Renal cortex interstitium (tissue), 11 donors: ENCODE measurements at regions not wholly inside any gene's neighbourhood (a gene's known extent, or its start where the extent isn't known, plus 50 kb on each side); places are given as distances from the start of the nearest gene placed in this dataset.

Experiments
- DNase-seq, 11 donors: peaks; one replicate each; pipeline ENCODE4 v3.0.0-alpha.2; 2013; ENCODE audit warnings: low read depth in 9 of 11, low spot score in 4 of 11; ENCODE audit errors: extremely low read depth in 1 of 11

DNA sequence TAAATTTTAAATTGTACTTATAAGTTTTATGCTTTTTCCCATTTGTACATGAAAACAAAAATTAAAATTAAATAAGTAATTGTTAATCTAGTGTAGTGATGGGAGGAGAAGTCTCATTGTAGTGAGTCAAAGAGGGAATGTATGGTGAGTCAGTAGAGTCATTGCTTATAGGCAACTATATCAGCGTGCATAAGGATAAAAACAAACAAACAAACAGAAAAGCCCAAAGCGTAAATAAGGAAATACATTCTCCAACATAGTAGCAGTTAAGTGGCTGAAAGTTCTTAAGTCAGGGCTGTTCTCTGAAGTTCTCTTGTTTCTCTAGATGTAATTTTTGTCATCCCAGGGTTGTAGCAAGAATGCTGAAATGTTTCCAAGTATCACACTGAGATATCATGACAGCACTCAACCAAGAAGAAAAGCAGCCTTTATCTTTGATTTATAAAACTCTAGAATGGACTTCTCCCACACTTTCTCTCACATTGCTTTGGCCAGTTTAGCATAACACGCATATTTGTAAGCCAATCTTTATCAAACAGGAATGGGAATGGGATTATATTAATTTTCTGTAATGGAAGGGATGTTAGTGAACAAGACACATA lies 184.1 kb upstream of the TP63 start:
- DNase-seq = no peak

GRCh38 chr3:189449084-189449483 lies 182.1 kb upstream of the TP63 start:
- no peak for DNase-seq

- DNase-seq = no peak
Observed at GRCh38 chr3:189455009-189455408, 176.2 kb upstream of the TP63 start.

GRCh38 chr3:189455641-189456417 lies 175.4 kb upstream of the TP63 start:
- no peak for DNase-seq

DNA sequence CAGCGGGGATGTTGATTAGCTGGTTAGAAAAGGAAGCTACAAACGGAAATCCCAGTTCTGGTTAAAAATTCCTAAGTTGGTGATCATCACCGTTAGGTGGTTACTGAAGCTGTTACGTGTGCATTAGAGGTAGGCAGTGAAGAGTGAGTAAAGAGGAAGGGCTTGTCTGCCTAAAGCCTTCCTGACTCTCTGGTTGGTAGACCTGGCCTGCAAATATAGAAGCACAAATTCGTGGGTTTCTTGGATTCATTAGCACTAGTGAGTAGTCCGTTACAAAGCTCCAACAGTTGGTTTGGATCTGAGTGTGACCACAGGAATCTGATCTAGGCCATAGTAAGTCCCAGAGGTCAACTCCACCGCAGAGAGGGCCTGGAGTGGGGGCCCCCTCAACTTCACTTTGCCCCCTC lies 174.0 kb upstream of the TP63 start:
- no peak for DNase-seq

DNA sequence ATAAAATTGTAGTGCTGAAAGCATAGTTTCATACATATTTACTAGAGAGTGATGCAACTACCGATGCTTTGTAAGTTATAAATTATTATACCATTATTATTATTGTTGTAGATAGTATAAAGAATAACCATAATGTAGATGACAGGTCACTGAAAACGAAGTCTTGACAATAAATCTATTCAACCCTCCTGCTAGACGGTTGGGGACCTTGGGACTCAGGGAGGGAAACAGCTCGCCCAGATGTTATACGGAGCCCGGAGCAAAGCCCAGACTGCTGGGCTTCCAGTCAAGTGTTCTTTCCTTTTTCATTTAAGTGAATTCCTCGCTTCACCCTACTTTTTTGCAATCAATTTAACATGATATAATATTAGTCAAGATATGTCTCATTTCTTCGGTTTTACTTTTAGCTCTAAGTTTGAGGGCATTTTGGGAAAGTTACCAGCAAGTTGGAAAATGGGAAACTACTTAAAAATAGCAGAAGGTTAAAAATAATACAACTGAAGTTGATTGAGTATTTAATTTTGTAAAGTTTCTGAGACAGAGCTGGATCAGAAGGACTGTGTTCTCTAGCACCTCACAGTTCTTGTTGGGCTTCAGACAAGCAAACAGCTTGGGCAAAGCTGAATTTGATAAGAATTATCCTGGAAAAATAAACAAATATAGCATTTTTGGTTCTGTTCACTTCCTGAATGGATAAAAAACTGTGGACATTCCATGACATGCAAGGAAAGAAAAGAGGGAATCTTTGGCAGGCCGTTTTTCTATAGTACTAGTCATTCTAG lies 173.4 kb upstream of the TP63 start:
- no peak for DNase-seq

GRCh38 chr3:189458528-189458927 lies 172.7 kb upstream of the TP63 start:
- peak in 8 of 11 donors; percentile 7 to 34 (median 18) for DNase-seq

DNA sequence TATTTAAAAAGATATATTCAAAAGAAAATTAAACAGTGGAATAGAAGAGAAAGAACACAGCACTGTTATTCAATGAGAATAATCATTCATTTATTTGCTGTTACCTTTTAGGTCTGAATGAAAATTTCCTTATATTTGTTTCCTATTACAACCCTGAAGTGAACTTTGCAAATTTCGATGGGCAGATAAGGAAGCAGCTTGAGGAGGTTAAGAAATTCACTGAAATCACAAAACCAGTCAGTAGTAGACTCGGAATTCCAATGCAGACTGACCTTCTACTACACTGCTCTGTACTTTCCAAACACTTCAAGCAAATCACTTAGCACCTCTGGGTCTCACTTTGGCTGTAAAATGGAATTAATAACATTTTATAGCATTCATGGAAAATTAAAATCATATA lies 172.0 kb upstream of the TP63 start:
- no peak for DNase-seq

DNA sequence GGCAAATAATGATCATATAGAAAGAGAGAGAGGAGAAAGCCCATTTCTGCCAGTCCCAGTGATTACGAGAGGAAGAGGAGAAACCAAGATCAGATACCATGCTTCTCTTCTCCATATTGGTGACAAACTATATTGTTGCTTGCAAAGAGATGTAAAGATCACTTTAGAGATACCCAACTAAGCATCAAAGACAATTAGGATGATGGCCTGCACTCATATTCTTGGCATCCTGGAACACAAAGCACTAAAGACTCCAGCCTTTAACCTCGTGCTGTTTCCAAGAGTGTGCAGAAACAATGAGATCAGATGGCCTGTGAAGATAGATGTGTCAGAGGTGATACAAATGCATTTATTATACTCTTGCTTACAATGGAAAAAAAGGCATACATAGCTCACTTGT lies 170.7 kb upstream of the TP63 start:
- no peak for DNase-seq

- no peak for DNase-seq
Observed at GRCh38 chr3:189464799-189465198, 166.4 kb upstream of the TP63 start.

GRCh38 chr3:189466004-189466403 lies 165.2 kb upstream of the TP63 start:
- no peak for DNase-seq

DNA sequence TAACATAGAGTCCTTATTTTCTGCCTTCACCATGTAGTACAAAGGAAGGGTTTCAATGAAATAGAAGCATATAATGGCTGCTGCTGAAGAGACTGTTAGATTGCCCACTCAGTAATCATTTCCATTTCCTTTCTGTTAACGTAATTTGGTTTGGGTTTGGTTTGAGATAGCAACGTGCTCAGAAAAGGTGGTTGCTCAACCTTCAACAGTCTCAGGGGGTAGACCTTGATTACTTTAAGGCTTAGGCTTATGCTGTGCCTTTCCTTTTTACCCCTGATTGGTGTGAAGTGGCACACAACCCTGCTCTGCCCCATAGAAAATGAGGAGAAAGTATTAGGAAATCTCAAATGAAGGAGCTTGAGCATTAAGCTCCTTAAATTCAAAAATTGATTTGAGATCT lies 163.7 kb upstream of the TP63 start:
- DNase-seq = no peak

DNA sequence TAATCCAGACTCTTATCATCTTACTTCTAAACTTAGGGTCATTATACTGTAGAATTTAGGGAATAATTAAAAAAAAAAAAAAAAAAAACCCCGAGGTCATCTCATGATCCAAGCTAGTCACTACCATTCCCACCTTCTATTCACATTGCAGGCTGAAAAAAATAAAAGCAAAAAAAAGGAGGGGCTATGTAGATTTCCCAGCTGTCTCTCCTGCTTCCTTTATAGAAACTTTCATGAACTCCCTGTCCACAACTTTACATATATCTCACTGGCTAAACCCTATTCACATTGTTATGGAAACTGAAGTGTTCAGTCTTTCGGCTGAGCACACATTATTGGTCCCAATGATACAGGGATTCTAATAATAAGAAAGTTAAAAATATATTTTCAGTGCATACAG lies 156.2 kb upstream of the TP63 start:
- no peak for DNase-seq

DNA sequence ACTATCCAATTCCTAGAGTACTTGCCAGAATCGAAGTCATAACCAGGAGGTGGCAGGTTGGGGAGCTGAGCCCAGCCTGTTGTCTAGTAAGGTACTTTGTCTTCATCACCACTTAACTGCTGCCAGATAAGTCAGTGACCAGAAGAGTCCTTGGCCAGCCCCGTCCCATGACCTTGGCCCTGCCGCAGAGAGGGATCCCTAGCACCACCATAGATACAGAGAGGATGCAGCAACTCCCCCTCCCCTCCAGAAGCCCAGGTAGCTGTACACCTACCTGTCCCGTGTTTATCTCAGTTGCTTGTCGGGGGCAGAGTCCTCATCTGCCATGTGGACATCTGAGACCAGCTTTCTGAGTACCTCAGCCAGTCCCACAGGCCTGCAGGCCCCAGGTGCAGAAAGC lies 153.6 kb upstream of the TP63 start:
- DNase-seq = no peak

GRCh38 chr3:189486556-189486955 lies 144.6 kb upstream of the TP63 start:
- DNase-seq = no peak

DNA sequence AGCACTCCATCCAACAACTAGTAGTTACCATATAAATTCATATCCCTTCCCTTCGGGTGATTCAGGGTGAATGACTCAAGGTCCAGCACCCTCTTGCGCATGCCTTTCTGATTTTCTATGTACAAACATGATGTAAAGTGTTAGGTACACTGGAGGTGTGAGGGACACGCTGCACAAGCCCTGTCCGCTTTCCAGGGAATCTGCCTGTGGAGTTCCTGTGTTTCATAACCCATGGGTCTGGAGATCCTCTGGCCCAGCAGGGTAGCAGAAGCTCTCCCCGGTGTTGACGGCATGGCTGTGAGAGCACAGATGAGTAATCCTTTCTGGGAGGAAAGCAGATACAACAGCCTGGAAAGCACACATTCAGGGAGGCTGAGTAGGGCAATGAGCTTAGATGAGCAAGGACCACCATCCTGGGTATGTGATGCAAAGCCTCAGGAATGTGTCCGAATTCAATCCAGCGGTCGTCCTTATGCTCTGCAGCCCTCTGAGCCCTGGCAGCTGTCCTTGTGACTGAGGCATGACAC lies 142.9 kb upstream of the TP63 start:
- DNase-seq = no peak

- peak in 1 of 11 donors; percentile 5 for DNase-seq
Observed at GRCh38 chr3:189490337-189490736, 140.9 kb upstream of the TP63 start.

DNA sequence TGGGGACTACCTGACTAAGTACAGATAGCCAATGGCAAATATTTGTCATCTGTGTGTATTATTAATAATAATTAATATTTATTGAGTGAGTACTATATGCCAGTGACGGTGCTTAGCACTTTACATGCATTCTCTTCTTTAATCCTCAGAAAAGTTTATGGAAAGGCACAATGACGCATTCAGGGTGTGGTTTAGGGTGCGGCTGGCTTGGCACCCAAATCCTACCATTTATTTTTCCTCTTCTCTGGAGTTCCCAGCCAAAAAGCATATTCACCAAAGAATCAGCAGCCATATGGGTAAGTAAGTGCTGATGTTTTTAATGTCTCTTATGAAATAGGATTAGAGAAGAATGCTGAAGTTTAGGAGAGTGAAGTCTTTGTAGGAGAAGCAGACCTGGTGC lies 140.4 kb upstream of the TP63 start:
- no peak for DNase-seq

GRCh38 chr3:189491831-189492230 lies 139.4 kb upstream of the TP63 start:
- no peak for DNase-seq

DNA sequence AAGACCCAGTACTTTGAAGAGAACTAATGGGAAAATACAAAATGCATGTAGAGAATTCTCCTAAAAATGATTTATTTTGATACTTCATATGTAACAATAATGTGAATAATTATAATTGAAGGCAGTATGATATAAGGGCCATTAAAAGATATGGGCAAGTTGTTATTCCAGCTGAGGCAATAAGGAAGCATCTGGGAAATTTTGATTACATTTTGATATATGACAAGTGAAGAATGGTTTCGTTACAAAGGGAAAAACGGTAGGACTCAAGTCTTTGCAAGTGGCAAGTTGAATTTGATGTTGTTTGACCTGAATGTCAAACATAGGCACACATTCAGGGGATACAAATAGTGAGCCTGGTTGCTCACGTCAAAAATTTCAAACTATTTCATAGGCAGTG lies 137.9 kb upstream of the TP63 start:
- no peak for DNase-seq
